ENCODE measurements at regions not wholly inside any gene's neighbourhood (a gene's known extent, or its start where the extent isn't known, plus 50 kb on each side); places are given as distances from the start of the nearest gene placed in this dataset.

DNA sequence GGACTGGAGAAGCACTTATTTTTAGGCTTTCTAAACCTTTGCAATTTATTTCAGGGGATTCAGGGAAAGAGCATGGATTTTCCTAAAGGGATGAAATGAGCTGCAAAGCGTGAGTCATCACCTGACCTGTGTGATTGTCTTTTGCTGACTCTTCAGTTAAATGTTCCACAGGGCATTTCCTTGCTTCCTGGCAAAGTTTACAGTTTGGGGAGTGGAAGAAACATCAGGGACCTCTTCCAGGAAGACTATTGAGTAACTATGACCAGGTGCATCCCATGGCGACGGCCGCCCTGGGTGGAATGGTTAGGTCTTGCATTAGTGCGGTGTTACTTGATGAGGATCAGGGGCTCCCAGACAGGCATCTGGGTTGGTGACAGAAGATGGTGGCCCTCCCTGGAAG, 79.5 kb upstream of the SIPA1L2 start (continued):
- TF ChIP-seq SIN3A (IDR thresholded peaks at IDR 0.05; ENCODE audit: borderline replicate concordance, low read depth, low read length): no peak
- no peak for TF ChIP-seq CHD2 (IDR thresholded peaks at IDR 0.05; ENCODE audit: low read length, partially characterized antibody)
- no peak for TF ChIP-seq EP300 (IDR thresholded peaks at IDR 0.05; ENCODE audit: borderline replicate concordance in 1 of 2, low read depth in 1 of 2, low read length in 1 of 2)

DNA sequence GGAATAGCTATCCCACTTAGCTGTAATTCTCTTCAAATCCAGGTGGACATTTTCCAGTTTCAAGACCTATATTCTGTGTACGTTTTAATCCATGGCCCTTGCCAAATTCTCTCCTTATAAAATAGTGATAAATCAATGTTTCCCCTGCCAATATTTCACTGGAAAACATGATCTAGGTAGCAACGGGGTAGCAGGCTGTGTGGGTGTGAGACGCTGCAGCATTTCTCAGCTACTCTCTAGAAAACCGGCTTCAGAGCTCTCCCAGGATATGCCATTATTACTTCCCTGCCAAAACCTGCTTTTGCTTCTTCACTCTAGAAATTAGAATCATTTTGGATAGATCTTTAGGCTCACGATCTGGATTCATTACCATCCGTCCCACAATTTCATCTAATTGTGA, 82.1 kb upstream of the SIPA1L2 start:
- Histone ChIP-seq H3K9me3 (no peaks in the 10 kb centered on the region), H3F3A (replicated peaks; ENCODE audit: insufficient read depth) (no peaks in the 10 kb centered on the region), H3K4me2 (no peak overlapping the region), H3K27me3 (ENCODE audit: insufficient read depth) (no peaks in the 10 kb centered on the region), H3K4me3 (ENCODE audit: low read depth in 2 of 2, low read length in 1 of 2) (no peak overlapping the region), H2AFZ (ENCODE audit: low read depth) (no peak overlapping the region), H3K9me2 (no peaks in the 10 kb centered on the region), H4K20me1 (ENCODE audit: insufficient read depth) (no peaks in the 10 kb centered on the region), H3K4me1 (ENCODE audit: control insufficient read depth in 1 of 2, insufficient read depth in 2 of 2, low read depth in 1 of 2, low read length in 1 of 2) (no peaks in the 10 kb centered on the region), H3K79me2 (ENCODE audit: insufficient read depth) (no peaks in the 10 kb centered on the region), H3K27ac (ENCODE audit: low read depth in 2 of 2, low read length in 1 of 2) (no peak overlapping the region), H3K9ac (no peak overlapping the region), H3K36me3 (replicated peaks in 1 of 2; ENCODE audit: control insufficient read depth in 1 of 2, insufficient read depth in 2 of 2, low read length in 1 of 2) (no peaks in the 10 kb centered on the region)
- WGBS (ENCODE audit: low lambda C conversion rate): 53% methylated on average over 6 of the region's 6 CpGs
- ChIA-PET POLR2A (no interaction called here), CTCF (no interaction called here)
- no peak for DNase-seq
- TF ChIP-seq, protein P1, sequence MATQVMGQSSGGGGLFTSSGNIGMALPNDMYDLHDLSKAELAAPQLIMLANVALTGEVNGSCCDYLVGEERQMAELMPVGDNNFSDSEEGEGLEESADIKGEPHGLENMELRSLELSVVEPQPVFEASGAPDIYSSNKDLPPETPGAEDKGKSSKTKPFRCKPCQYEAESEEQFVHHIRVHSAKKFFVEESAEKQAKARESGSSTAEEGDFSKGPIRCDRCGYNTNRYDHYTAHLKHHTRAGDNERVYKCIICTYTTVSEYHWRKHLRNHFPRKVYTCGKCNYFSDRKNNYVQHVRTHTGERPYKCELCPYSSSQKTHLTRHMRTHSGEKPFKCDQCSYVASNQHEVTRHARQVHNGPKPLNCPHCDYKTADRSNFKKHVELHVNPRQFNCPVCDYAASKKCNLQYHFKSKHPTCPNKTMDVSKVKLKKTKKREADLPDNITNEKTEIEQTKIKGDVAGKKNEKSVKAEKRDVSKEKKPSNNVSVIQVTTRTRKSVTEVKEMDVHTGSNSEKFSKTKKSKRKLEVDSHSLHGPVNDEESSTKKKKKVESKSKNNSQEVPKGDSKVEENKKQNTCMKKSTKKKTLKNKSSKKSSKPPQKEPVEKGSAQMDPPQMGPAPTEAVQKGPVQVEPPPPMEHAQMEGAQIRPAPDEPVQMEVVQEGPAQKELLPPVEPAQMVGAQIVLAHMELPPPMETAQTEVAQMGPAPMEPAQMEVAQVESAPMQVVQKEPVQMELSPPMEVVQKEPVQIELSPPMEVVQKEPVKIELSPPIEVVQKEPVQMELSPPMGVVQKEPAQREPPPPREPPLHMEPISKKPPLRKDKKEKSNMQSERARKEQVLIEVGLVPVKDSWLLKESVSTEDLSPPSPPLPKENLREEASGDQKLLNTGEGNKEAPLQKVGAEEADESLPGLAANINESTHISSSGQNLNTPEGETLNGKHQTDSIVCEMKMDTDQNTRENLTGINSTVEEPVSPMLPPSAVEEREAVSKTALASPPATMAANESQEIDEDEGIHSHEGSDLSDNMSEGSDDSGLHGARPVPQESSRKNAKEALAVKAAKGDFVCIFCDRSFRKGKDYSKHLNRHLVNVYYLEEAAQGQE (IDR thresholded peaks at IDR 0.05; ENCODE audit: low read depth, low read length): no peak
- TF ChIP-seq GABPA (IDR thresholded peaks at IDR 0.05; ENCODE audit: low read depth): no peak

DNA sequence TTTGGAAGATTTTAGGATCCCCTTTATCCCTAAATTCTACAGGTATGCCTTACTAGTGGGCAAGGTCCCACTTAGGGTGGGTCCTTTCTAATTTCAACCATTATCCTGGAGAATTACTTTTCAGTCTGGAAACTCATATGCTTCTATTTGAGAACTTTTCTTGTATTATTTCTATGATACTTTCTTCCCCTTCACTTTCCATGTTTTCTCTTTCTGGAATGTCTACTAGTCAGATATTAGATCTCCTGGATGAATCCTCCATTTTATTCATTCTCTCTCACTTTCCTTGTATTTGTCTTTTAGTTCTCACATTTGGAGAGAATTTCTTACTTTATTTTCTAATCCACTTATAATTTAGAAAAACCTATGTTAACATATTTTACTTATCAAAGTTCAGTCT, 83.9 kb upstream of the SIPA1L2 start:
- no peaks in the 10 kb centered on the region for H3K27me3 ChIP-seq (ENCODE audit: insufficient read depth)
- no peak overlapping the region for H3K27ac ChIP-seq (ENCODE audit: low read depth in 2 of 2, low read length in 1 of 2)
- no peak overlapping the region for H3K4me3 ChIP-seq (ENCODE audit: low read depth in 2 of 2, low read length in 1 of 2)
- H3K9ac ChIP-seq: no peak overlapping the region
- H3F3A ChIP-seq (replicated peaks; ENCODE audit: insufficient read depth): no peaks in the 10 kb centered on the region
- H3K9me3 ChIP-seq: no peaks in the 10 kb centered on the region
- H3K9me2 ChIP-seq: no peaks in the 10 kb centered on the region
- no peak for DNase-seq
- no peaks in the 10 kb centered on the region for H3K79me2 ChIP-seq (ENCODE audit: insufficient read depth)
- H3K4me2 ChIP-seq: no peak overlapping the region
- H2AFZ ChIP-seq (ENCODE audit: low read depth): no peak overlapping the region
- no peaks in the 10 kb centered on the region for H3K4me1 ChIP-seq (ENCODE audit: control insufficient read depth in 1 of 2, insufficient read depth in 2 of 2, low read depth in 1 of 2, low read length in 1 of 2)
- ChIA-PET CTCF (no interaction called here), POLR2A (no interaction called here)
- no peaks in the 10 kb centered on the region for H4K20me1 ChIP-seq (ENCODE audit: insufficient read depth)
- no peak for TF ChIP-seq ELF1 (IDR thresholded peaks at IDR 0.05)
- TF ChIP-seq, protein P1 (IDR thresholded peaks at IDR 0.05; ENCODE audit: low read depth, low read length): no peak
- TF ChIP-seq RFX5 (IDR thresholded peaks at IDR 0.05; ENCODE audit: low read length): no peak
- no peak for TF ChIP-seq YY1 (IDR thresholded peaks at IDR 0.05; ENCODE audit: low read depth)
- no peak for TF ChIP-seq NRF1 (IDR thresholded peaks at IDR 0.05; ENCODE audit: low read depth, low read length)
- no peak for TF ChIP-seq RAD21 (IDR thresholded peaks at IDR 0.05; ENCODE audit: low read length)
- H3K36me3 ChIP-seq (replicated peaks in 1 of 2; ENCODE audit: control insufficient read depth in 1 of 2, insufficient read depth in 2 of 2, low read length in 1 of 2): no peaks in the 10 kb centered on the region
